ENCODE measurements at regions not wholly inside any gene's neighbourhood (a gene's known extent, or its start where the extent isn't known, plus 50 kb on each side); places are given as distances from the start of the nearest gene placed in this dataset.

- POLR2A ChIA-PET, result interaction anchor here (0.9 to 2.0 kb wide), 3 partner anchors 17 to 172 kb away, joined by 3 to 8 read pairs (median 4); partner anchors contain the start of gene IER5L
- intact Hi-C loops (cut with micrococcal nuclease), result no loop called here
Measured at GRCh38 chr9:129318121-129319075, 140.3 kb upstream of the IER5L start.

More at GRCh38 chr9:129318121-129319075, 140.3 kb upstream of the IER5L start:
- no peak for DNase-seq (ENCODE audit: low read depth, low spot score)
- Histone ChIP-seq H3K9me3 (ENCODE audit: control insufficient read depth in 1 of 2, insufficient read depth in 1 of 2, low read depth in 1 of 2, low read length in 2 of 2) (no peaks in the 10 kb centered on the region), H3K36me3 (ENCODE audit: control insufficient read depth in 1 of 2, insufficient read depth in 2 of 2, low read length in 2 of 2) (no peaks in the 10 kb centered on the region), H3K27me3 (ENCODE audit: insufficient read depth, low read length) (no peaks in the 10 kb centered on the region), H3K27ac (ENCODE audit: low read depth, low read length) (no peak overlapping the region; the same call in 1 of the 2 replicates), H3K9me2 (ENCODE audit: insufficient read depth) (no peaks in the 10 kb centered on the region), H3K9ac (ENCODE audit: low read length) (no peak overlapping the region), H2AFZ (ENCODE audit: low read depth, low read length, poor library complexity, severe bottlenecking) (no peak overlapping the region), H4K20me1 (ENCODE audit: insufficient read depth) (no peaks in the 10 kb centered on the region), H3K4me2 (ENCODE audit: low read length) (no peak overlapping the region), H3K4me1 (ENCODE audit: control insufficient read depth in 1 of 2, insufficient read depth in 2 of 2, low read length in 2 of 2) (peaks cover 13 to 38% of the 10 kb centered on the region in 2 experiments; a peak in 3 of 4 replicates), H3K79me2 (ENCODE audit: insufficient read depth, low read length) (no peaks in the 10 kb centered on the region), H3K4me3 (replicated peaks in 1 of 2; ENCODE audit: low read depth in 1 of 2, low read length in 2 of 2) (no peak overlapping the region)
- BruUV-seq (replicated peaks), result no TSS peak
- no peak for TF ChIP-seq CEBPB (IDR thresholded peaks at IDR 0.05; ENCODE audit: low read depth)
- TF ChIP-seq ZFX (IDR thresholded peaks at IDR 0.05), result no peak
- no peak for TF ChIP-seq EGR1 (IDR thresholded peaks at IDR 0.05; ENCODE audit: low read depth)
- TF ChIP-seq FOSL1 (IDR thresholded peaks at IDR 0.05; ENCODE audit: low read depth), result no peak
- TF ChIP-seq SIN3A (IDR thresholded peaks at IDR 0.05; ENCODE audit: low read depth), result no peak
- TF ChIP-seq JUND (IDR thresholded peaks at IDR 0.05), result no peak
- no peak for TF ChIP-seq ZBTB33 (IDR thresholded peaks at IDR 0.05; ENCODE audit: extremely low read depth, insufficient replicate concordance, low read length)
- no peak for TF ChIP-seq ATF3 (IDR thresholded peaks at IDR 0.05)
- no peak for TF ChIP-seq SP1 (IDR thresholded peaks at IDR 0.05; ENCODE audit: low read depth)
- TF ChIP-seq ZNF274 (IDR thresholded peaks at IDR 0.05; ENCODE audit: low read depth, low read length), result no peak
- no peak for TF ChIP-seq CBX3 (IDR thresholded peaks at IDR 0.05; ENCODE audit: low read depth)
- TF ChIP-seq POLR2AphosphoS5 (IDR thresholded peaks at IDR 0.05; ENCODE audit: low read depth, low read length), result no peak
- ATAC-seq, result no peak
- ChIA-PET RAD21 (ENCODE audit: low non-redundant PET in 1 of 2, low total read pairs in 2 of 2, uncharacterized antibody in 2 of 2, unreplicated experiment in 2 of 2) (no interaction called here), CTCF (no interaction called here)
